ENCODE measurements at regions not wholly inside any gene's neighbourhood (a gene's known extent, or its start where the extent isn't known, plus 50 kb on each side); places are given as distances from the start of the nearest gene placed in this dataset.

- no peaks in the 10 kb centered on the region for H3K9me3 Mint-ChIP-seq
- H3K4me3 Mint-ChIP-seq = no peak overlapping the region
- H3K27ac Mint-ChIP-seq = peak overlapping the region; percentile 82 to 86 (median 82)
- H3K36me3 Mint-ChIP-seq (ENCODE audit: low read depth) = no peaks in the 10 kb centered on the region
- H3K4me1 Mint-ChIP-seq = peaks cover 6% of the 10 kb centered on the region
- H3K27me3 Mint-ChIP-seq (ENCODE audit: low read depth) = no peaks in the 10 kb centered on the region
- TF ChIP-seq CTCF (IDR thresholded peaks at IDR 0.05; ENCODE audit: unreplicated experiment in 3 of 3) = no peak
These were observed 1130.0 kb downstream of the STPG2 start for GRCh38 chr4:97013309-97013708.

DNA sequence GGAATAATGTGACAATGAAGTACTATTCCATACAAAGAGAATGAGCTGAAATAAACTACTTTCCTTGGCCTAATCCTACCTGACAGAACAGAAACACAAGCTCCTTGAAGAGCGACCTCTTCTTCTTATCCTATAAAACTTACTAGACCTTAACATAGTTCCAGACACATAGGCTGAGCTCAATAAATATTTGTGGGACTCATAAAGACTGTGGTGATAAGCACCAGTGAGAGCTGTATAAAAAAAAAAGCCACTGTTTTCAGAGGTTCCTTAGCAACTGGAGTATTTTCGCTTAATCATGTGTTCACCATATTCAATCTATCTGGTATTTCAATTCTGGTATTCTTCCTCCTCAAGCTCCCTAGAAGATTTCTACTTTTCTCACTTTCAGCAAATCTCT lies 1129.6 kb downstream of the STPG2 start:
- Mint-ChIP-seq H3K27me3 (ENCODE audit: low read depth) (no peaks in the 10 kb centered on the region), H3K9me3 (no peaks in the 10 kb centered on the region), H3K4me1 (peaks cover 6% of the 10 kb centered on the region), H3K27ac (peak overlapping the region; percentile 82 to 86 (median 82)), H3K4me3 (no peak overlapping the region), H3K36me3 (ENCODE audit: low read depth) (no peaks in the 10 kb centered on the region)
- no peak for TF ChIP-seq CTCF (IDR thresholded peaks at IDR 0.05; ENCODE audit: unreplicated experiment in 3 of 3)

GRCh38 chr4:97015301-97015700 lies 1128.0 kb downstream of the STPG2 start:
- no peaks in the 10 kb centered on the region for H3K36me3 Mint-ChIP-seq (ENCODE audit: low read depth)
- H3K27ac Mint-ChIP-seq = peak overlapping the region in 2 of 3 experiments; percentile 79 to 86
- H3K4me1 Mint-ChIP-seq = peaks cover 6% of the 10 kb centered on the region
- no peaks in the 10 kb centered on the region for H3K9me3 Mint-ChIP-seq
- no peak for TF ChIP-seq CTCF (IDR thresholded peaks at IDR 0.05; ENCODE audit: unreplicated experiment in 3 of 3)
- no peaks in the 10 kb centered on the region for H3K27me3 Mint-ChIP-seq (ENCODE audit: low read depth)
- H3K4me3 Mint-ChIP-seq = no peak overlapping the region

- Mint-ChIP-seq H3K9me3 (no peaks in the 10 kb centered on the region), H3K27me3 (ENCODE audit: low read depth) (no peaks in the 10 kb centered on the region), H3K4me3 (no peak overlapping the region), H3K4me1 (peaks cover 6% of the 10 kb centered on the region), H3K27ac (peak overlapping the region; percentile 82 to 88 (median 84)), H3K36me3 (ENCODE audit: low read depth) (no peaks in the 10 kb centered on the region)
- TF ChIP-seq CTCF (IDR thresholded peaks at IDR 0.05; ENCODE audit: unreplicated experiment in 3 of 3) = no peak
These were observed 1126.9 kb downstream of the STPG2 start for GRCh38 chr4:97016186-97016907.

DNA sequence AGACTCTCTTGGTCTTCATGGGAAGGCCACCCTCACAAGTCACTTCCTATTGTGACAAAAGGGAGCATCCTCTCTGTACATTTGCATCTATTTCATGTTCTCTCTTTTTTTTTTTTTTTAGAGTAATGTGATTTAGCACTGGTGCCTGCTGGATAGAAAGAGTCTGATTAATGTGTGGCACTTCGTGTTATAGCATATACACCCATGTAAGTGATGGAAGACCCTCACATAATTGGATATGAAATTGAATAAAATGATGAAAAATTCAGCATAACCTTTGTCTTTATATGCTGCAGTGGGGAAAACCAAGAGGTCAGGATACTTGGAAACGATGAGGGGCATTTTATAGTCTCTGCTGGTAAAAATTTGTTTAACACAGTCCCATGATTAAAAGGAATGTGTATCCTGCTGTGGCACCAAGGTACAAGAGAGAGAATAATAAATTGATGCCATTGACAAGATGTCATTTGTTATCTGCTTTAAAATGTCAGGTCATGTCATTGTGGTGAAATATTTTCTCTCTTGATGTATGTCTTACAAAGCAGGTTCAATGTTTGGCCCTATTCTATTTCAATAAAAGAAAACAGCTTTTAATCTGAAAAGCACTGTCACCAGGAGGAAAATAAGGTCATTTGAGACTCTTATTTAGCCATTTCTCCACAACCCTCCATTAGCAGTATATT lies 1115.4 kb downstream of the STPG2 start:
- no peak overlapping the region for H3K4me3 Mint-ChIP-seq
- no peaks in the 10 kb centered on the region for H3K36me3 Mint-ChIP-seq (ENCODE audit: low read depth)
- no peak for TF ChIP-seq CTCF (IDR thresholded peaks at IDR 0.05; ENCODE audit: unreplicated experiment in 3 of 3)
- no peaks in the 10 kb centered on the region for H3K27me3 Mint-ChIP-seq (ENCODE audit: low read depth)
- H3K4me1 Mint-ChIP-seq = peaks cover 12% of the 10 kb centered on the region
- peak overlapping the region in 1 of 3 experiments; percentile 29 for H3K27ac Mint-ChIP-seq
- no peaks in the 10 kb centered on the region for H3K9me3 Mint-ChIP-seq
